GM19468 (cell line): ENCODE measurements at regions not wholly inside any gene's neighbourhood (a gene's known extent, or its start where the extent isn't known, plus 50 kb on each side); places are given as distances from the start of the nearest gene placed in this dataset.
A peak's percentile ranks its signal among the peaks of the same experiment; 100 is the strongest.

Source experiments
- ATAC-seq: cut with Tn5 transposase; IDR thresholded peaks from one replicate; pipeline ENCODE4 v1.9.1; 2021; ENCODE audit warnings: mild to moderate bottlenecking, moderate library complexity, moderate number of reproducible peaks; ENCODE audit not compliant: unreplicated experiment; ENCODE audit errors: extremely low read depth

- no peak for ATAC-seq
These were observed 98.6 kb downstream of the INSIG2 start for GRCh38 chr2:118186858-118187254.

GRCh38 chr2:118186110-118186857, 98.0 kb downstream of the INSIG2 start:
- ATAC-seq: peak; percentile 85

GRCh38 chr2:118185210-118186109, 97.2 kb downstream of the INSIG2 start:
- peak; percentile 36 for ATAC-seq

GRCh38 chr2:118183381-118183780, 95.1 kb downstream of the INSIG2 start:
- ATAC-seq: no peak

DNA sequence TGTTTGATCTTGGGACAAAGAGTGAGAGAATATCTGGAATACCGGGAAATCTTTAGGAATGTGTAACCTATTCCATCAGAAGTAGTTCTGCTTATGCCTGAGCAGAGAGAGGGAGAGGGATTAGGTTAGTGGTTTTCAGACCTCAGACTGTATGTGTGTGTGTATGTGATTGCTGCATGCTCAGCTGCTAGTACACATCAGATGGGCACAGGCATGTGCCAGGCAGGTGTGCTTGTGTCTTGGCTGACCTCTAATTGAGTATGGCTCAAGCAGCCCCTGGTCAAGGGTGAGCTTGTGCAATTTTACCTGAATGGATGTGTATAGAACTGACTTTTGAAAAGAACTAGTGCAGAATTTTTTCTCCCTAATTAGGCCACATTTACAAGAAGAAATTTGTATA, 91.2 kb downstream of the INSIG2 start:
- no peak for ATAC-seq

GRCh38 chr2:118177884-118178283, 89.6 kb downstream of the INSIG2 start:
- no peak for ATAC-seq

DNA sequence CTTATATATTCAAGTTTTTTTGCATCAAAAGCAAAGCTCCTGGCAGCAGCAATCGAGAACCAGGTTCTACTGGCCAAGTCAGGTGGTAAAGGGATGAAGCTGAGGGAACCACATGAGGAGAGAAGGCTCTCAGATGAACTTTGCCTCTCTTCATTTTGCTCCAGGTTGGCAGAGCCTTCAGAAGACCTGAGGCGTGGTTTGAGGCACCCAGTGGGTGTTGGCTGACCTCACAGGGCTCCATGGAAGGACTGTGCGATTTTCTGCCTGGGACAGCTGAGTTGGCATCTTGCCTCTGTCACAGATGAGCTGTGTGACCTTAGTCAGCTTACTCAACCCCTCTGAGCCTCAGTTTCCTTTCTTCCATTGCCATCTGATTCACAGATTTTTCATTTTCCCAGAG, 89.0 kb downstream of the INSIG2 start:
- ATAC-seq: no peak

DNA sequence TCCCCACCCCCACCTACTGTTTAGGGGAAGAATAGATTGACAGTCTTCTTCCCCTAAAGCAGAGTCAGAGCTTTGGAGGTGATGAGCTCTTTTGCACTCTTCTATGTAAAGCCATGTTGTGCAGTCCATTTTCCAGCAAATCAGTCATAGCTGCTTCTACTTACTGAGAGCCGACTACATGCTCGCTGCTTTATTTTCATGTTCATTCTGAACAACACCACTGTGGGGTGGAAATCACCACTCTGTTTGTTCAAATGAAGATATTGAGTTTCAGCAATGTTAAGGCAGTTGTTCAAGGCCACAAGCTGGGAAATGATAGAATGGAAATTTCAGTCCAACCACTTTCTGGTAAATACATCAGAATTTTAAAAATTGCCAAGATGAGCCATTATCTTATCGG, 88.3 kb downstream of the INSIG2 start:
- no peak for ATAC-seq

DNA sequence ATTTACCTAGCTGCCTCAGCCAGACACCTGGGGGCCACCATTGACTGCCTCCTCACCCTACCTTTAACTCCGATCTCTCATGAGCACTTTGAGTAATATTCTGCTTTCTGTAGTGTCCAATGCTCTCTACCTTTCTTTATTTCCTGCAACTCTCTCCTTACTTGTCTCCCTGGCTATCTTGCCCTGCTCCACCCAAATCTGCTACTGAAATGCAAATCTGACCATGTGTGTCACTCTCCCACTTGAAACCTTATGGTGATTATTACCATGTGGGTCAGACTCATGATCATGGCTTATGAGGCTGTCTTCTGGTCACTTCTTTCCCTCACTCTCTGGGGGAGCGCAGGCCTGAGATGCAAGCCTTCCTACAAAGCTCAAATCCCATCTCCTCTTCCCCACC, 83.3 kb downstream of the INSIG2 start:
- ATAC-seq: no peak

DNA sequence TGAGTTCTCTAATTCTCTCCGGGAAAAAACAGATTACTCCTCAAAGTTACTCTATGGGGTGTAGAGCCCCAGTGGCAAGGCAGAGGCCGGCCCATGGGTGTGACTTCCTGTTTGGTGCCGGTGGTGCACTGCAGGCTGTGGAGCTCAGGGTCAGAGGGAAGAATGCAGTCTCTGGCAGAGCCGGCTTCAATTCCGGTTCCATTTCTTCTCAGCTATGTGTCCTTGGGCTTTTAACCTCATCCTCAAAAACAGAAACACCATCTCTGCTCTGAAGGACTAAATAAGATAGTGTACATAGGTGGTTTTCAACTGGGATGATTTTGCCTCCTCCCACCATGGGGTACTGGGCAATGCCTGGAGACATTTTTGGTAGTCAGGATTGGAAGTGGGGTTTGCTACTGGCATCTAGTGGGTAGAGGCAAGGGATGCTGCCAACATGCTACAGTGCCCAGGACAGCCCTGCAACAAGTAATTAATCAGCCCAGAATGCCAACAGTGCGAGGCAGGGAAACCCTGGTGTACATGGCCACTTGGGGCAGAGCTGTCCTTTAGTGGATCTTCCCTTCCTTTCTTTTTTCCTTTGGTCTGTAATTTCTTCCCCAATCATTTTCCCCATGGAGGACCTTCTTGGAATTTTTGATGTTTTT, 81.2 kb downstream of the INSIG2 start:
- no peak for ATAC-seq

DNA sequence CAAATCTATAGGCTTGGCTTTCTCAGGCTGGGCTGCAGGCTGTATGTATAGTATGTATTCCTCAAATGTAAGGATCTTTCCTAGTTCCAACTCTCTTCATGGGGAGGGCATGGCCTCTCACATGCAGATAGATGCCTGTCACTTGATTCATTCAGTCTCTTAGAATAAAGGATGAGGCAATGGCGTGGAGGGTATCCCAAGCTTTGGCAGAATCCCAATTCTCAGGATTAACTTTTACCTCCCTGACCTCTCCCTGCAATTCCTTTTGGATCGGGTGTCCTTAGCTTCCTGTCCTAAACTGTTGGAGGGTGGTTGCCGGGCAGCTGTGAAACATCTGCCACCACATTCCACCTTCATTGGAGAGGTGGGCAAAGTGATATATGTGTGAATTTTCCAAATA, 80.3 kb downstream of the INSIG2 start:
- no peak for ATAC-seq

DNA sequence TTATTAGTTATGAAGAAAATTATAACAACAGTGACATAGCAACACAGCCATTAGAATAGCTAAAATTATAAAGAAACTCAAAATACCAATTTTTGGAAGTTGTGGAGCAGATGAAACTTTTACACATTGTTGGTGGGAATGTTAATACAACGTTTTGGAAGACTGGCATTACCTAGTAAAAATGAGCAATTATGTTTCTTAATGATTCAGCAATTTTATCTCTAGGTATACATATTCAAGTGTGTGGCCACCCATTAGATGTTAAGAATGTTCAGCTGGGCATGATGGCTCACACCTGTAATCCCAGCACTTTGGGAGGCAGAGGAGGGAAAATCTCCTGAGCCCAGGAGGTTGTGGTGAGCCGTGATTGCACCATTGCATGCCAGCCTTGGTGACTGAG, 78.8 kb downstream of the INSIG2 start:
- no peak for ATAC-seq

DNA sequence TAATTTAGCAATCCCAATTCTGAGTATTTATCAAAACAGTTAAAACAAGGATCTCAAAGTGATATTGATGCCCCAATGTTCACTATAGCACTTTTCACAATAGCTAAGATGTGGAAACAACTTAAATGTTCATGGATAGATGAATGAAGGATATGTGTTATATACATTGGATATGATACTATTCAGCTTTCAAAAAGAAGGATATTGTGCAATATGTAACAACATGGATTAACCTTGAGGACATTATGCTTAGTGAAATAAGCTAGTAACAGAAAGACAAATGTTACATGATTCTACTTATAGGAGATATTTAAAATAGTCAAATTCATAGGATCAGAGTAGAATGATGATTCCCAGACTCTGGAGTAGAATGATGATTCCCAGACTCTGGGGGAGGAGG, 78.0 kb downstream of the INSIG2 start:
- no peak for ATAC-seq

GRCh38 chr2:118165595-118165994, 77.3 kb downstream of the INSIG2 start:
- no peak for ATAC-seq
